ENCODE measurements at regions not wholly inside any gene's neighbourhood (a gene's known extent, or its start where the extent isn't known, plus 50 kb on each side); places are given as distances from the start of the nearest gene placed in this dataset.
"Not testable (repeated sequence)": the region's sequence is repeated elsewhere in the genome, so short reads cannot be mapped to it uniquely, and the experiment has no call there.

DNA sequence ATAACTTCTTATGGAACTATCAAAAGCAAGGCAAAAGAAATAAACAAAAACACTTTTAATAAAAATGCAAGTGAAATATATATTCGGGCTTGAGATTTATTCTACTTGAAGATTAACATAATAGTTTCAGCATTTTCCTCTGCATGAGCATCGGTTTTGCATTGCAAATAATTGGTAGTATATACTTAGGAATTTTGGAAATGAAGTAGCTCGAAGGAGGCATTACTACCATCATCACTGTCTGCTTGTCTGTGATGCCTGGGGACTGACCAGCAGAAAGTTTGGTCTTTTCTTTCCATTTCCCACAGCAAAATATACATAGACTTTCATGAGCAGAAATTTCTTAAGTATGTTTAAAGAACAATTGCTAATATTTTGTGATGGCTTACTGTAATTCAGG lies 570.7 kb downstream of the HTR1B start:
- Mint-ChIP-seq H3K9me3 (peaks cover 8 to 28% (median 11%) of the 10 kb centered on the region in 11 donors), H3K36me3 (no peaks in the 10 kb centered on the region)
- POLR2A ChIA-PET = no interaction called here

DNA sequence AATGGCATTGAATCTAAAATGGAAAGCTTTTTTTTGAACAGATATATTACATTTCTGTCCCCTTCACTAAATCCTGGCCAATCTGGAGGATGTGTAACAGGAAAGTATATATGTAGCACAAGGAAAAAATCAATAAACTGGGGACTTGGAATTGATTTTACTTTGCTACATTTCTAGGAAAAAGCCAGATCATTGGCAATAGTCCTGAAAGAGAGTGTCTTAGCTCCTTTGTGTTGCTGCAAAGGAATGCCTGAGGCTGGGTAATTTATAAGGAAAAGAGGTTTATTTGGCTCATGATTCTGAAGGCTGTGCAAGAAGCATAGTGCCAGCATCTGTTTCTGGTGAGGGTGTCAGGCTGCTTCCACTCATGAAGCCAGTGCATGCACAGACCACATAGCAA lies 574.9 kb downstream of the HTR1B start:
- no peaks in the 10 kb centered on the region for H3K36me3 ChIP-seq (ENCODE audit: control insufficient read depth in 2 of 3, insufficient read depth in 3 of 3, low read length in 3 of 3)
- H3K27me3 ChIP-seq (ENCODE audit: control insufficient read depth in 2 of 2, insufficient read depth in 2 of 2, low read length in 2 of 2) = no peaks in the 10 kb centered on the region
- ATAC-seq (no peak), DNase-seq (no peak)
- no peaks in the 10 kb centered on the region for H3K27me3 Mint-ChIP-seq
- H3K9me3 Mint-ChIP-seq = peaks cover 0 to 19% (median 4%) of the 10 kb centered on the region in 11 donors
- no peaks in the 10 kb centered on the region for H3K4me1 ChIP-seq (ENCODE audit: control insufficient read depth in 2 of 2, insufficient read depth in 2 of 2, low read length in 2 of 2)
- ChIA-PET CTCF (no interaction called here), POLR2A (no interaction called here)
- H3K36me3 Mint-ChIP-seq = no peaks in the 10 kb centered on the region
- H3K27ac Mint-ChIP-seq = no peak overlapping the region
- no peaks in the 10 kb centered on the region for H3K4me1 Mint-ChIP-seq
- no peak overlapping the region for H3K27ac ChIP-seq (ENCODE audit: low read depth, low read length)
- peaks cover 0 to under 1% (median 0%) of the 10 kb centered on the region in 3 experiments for H3K9me3 ChIP-seq (ENCODE audit: control insufficient read depth in 2 of 3, low read length in 3 of 3)
- intact Hi-C loops (cut with micrococcal nuclease) = no loop called here
- H3K4me3 Mint-ChIP-seq = no peak overlapping the region
- no peak overlapping the region for H3K4me3 ChIP-seq (ENCODE audit: low read length)

More for the DNA sequence above, 570.7 kb downstream of the HTR1B start:
- ATAC-seq = no peak
- intact Hi-C loops (cut with micrococcal nuclease) = no loop called here
- Mint-ChIP-seq H3K27me3 (no peaks in the 10 kb centered on the region), H3K4me3 (no peak overlapping the region), H3K4me1 (no peaks in the 10 kb centered on the region), H3K27ac (no peak overlapping the region)
- Histone ChIP-seq H3K4me1 (ENCODE audit: control insufficient read depth in 2 of 2, insufficient read depth in 2 of 2, low read length in 2 of 2) (no peaks in the 10 kb centered on the region), H3K27ac (ENCODE audit: low read depth, low read length) (no peak overlapping the region), H3K36me3 (ENCODE audit: control insufficient read depth in 2 of 3, insufficient read depth in 3 of 3, low read length in 3 of 3) (no peaks in the 10 kb centered on the region), H3K27me3 (ENCODE audit: control insufficient read depth in 2 of 2, insufficient read depth in 2 of 2, low read length in 2 of 2) (no peaks in the 10 kb centered on the region), H3K9me3 (ENCODE audit: control insufficient read depth in 2 of 3, low read length in 3 of 3) (peaks cover 0 to 4% (median 0%) of the 10 kb centered on the region in 3 experiments), H3K4me3 (ENCODE audit: low read length) (no peak overlapping the region)
- DNase-seq = no peak
- CTCF ChIA-PET = no interaction called here

DNA sequence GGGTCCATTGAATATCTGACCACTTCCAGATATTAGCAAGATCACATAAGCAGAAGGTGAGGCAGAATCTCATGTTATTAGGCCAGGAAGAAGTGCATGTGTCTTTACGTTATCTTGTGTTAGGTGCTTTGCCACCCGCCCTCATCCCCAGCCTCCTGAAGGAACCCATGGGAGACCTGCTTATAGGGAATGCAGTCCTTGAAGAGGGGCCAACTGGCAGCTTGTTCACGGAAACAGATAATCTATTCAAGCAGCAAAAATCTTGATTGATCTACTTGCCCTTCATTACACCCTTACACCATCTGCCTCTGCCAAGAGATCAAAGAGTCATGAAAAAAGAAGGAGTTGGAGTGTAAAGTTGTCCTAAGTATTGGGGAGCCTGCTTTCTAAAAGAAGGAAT lies 576.4 kb downstream of the HTR1B start:
- no peak overlapping the region for H3K27ac ChIP-seq (ENCODE audit: low read depth, low read length)
- H3K36me3 ChIP-seq (ENCODE audit: control insufficient read depth in 2 of 3, insufficient read depth in 3 of 3, low read length in 3 of 3) = no peaks in the 10 kb centered on the region
- DNase-seq (no peak), ATAC-seq (no peak)
- H3K9me3 ChIP-seq (ENCODE audit: control insufficient read depth in 2 of 3, low read length in 3 of 3) = no peaks in the 10 kb centered on the region
- Mint-ChIP-seq H3K36me3 (no peaks in the 10 kb centered on the region), H3K27ac (no peak overlapping the region), H3K9me3 (peaks cover 0 to 13% (median 4%) of the 10 kb centered on the region in 11 donors), H3K4me3 (no peak overlapping the region), H3K27me3 (no peaks in the 10 kb centered on the region), H3K4me1 (no peaks in the 10 kb centered on the region)
- H3K4me3 ChIP-seq (ENCODE audit: low read length) = no peak overlapping the region
- CTCF ChIA-PET = no interaction called here
- no peaks in the 10 kb centered on the region for H3K4me1 ChIP-seq (ENCODE audit: control insufficient read depth in 2 of 2, insufficient read depth in 2 of 2, low read length in 2 of 2)
- POLR2A ChIA-PET = no interaction called here
- H3K27me3 ChIP-seq (ENCODE audit: control insufficient read depth in 2 of 2, insufficient read depth in 2 of 2, low read length in 2 of 2) = no peaks in the 10 kb centered on the region
- intact Hi-C loops (cut with micrococcal nuclease) = no loop called here

DNA sequence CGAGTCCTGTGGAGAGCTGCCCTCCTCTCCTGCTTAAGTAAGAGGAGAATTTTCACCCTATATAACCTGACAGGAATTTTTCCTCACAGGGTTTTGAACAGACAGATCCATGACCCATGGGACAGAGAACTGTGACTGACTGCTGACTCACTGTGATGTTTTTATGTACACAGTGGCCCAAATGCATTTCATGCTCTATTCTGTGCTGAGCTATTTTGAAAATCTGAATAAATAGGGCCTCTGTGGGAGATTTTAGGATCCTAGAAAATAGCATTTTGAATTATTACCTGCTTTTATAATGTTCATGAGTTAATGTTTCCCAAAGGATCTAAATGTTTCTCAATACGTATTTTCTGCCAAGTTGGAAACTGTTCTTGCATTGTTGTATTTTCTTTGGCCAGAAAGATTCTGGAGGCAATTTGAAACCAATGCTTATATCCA lies 577.4 kb downstream of the HTR1B start:
- POLR2A ChIA-PET = no interaction called here

DNA sequence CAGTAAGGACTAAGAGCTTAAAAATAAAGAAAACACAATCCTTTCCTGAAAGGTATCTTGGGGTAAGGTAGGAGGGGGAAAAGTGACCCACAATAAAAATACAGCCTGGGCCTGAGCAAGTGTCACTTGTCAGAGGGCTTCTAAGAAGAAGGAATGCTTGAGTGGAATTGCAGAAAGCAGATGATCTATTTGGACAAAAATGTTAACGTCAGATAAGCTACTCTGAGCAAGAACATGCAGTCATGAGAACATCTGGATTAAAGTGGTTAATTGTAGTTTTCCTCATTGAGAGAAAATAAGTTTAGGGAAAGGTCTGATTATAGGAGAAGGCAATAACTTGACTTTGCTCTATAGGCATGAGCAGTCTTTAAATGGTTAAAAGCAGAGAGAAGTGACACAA lies 581.9 kb downstream of the HTR1B start:
- no peak for DNase-seq
- no peak overlapping the region for H3K27ac ChIP-seq (ENCODE audit: low read depth, low read length)
- no peaks in the 10 kb centered on the region for H3K4me1 ChIP-seq (ENCODE audit: control insufficient read depth in 2 of 2, insufficient read depth in 2 of 2, low read length in 2 of 2)
- peaks cover 0 to 14% (median 5%) of the 10 kb centered on the region in 11 donors for H3K9me3 Mint-ChIP-seq
- H3K9me3 ChIP-seq (ENCODE audit: control insufficient read depth in 2 of 3, low read length in 3 of 3) = no peaks in the 10 kb centered on the region
- no peaks in the 10 kb centered on the region for H3K36me3 Mint-ChIP-seq
- no peaks in the 10 kb centered on the region for H3K36me3 ChIP-seq (ENCODE audit: control insufficient read depth in 2 of 3, insufficient read depth in 3 of 3, low read length in 3 of 3)
- POLR2A ChIA-PET = no interaction called here
- no peaks in the 10 kb centered on the region for H3K4me1 Mint-ChIP-seq
- ATAC-seq = no peak
- H3K27ac Mint-ChIP-seq = no peak overlapping the region
- no peaks in the 10 kb centered on the region for H3K27me3 Mint-ChIP-seq
- H3K4me3 ChIP-seq (ENCODE audit: low read length) = no peak overlapping the region
- intact Hi-C loops (cut with micrococcal nuclease) = no loop called here
- CTCF ChIA-PET = no interaction called here
- H3K27me3 ChIP-seq (ENCODE audit: control insufficient read depth in 2 of 2, insufficient read depth in 2 of 2, low read length in 2 of 2) = no peaks in the 10 kb centered on the region
- no peak overlapping the region for H3K4me3 Mint-ChIP-seq

More for the DNA sequence above, 577.4 kb downstream of the HTR1B start:
- CTCF ChIA-PET = no interaction called here
- Mint-ChIP-seq H3K9me3 (peaks cover 0 to 13% (median 6%) of the 10 kb centered on the region in 11 donors), H3K4me1 (no peaks in the 10 kb centered on the region), H3K36me3 (no peaks in the 10 kb centered on the region), H3K4me3 (no peak overlapping the region), H3K27me3 (no peaks in the 10 kb centered on the region), H3K27ac (no peak overlapping the region)
- intact Hi-C loops (cut with micrococcal nuclease) = no loop called here
- Histone ChIP-seq H3K36me3 (ENCODE audit: control insufficient read depth in 2 of 3, insufficient read depth in 3 of 3, low read length in 3 of 3) (no peaks in the 10 kb centered on the region), H3K4me1 (ENCODE audit: control insufficient read depth in 2 of 2, insufficient read depth in 2 of 2, low read length in 2 of 2) (no peaks in the 10 kb centered on the region), H3K9me3 (ENCODE audit: control insufficient read depth in 2 of 3, low read length in 3 of 3) (no peaks in the 10 kb centered on the region), H3K27me3 (ENCODE audit: control insufficient read depth in 2 of 2, insufficient read depth in 2 of 2, low read length in 2 of 2) (no peaks in the 10 kb centered on the region), H3K27ac (ENCODE audit: low read depth, low read length) (no peak overlapping the region), H3K4me3 (ENCODE audit: low read length) (no peak overlapping the region)
- ATAC-seq (no peak), DNase-seq (no peak)

DNA sequence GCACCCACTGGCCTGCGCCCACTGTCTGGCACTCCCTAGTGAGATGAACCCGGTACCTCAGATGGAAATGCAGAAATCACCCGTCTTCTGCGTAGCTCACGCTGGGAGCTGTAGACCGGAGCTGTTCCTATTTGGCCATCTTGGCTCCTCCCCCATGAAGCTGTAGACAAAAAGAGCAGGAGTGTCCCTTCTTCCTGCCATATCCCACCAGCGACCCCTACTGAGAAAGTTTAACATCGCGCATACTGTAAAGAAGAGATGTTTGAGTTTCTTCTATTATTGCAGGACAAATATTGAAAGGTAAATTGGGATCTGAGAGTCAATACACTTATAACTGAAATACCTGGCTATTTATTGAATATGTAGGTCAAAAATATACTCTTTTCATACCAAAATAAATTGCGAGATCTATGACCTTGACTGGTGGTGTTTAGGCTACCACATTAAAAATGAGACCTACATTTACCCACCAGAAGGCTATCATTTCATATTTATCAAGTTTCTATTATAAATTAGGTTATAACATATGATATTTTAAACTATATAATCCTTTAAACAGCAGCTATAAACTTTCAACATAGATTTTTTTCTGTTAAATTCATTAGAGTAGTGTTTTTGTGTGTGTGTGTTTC lies 586.3 kb downstream of the HTR1B start:
- ChIA-PET POLR2A (no interaction called here), CTCF (no interaction called here)
- H3K4me3 Mint-ChIP-seq = peak overlapping the region in 1 of 10 donors; percentile 61
- no peaks in the 10 kb centered on the region for H3K4me1 Mint-ChIP-seq
- no peak for ATAC-seq
- peaks cover 0 to 13% (median 6%) of the 10 kb centered on the region in 11 donors for H3K9me3 Mint-ChIP-seq
- Histone ChIP-seq H3K4me3 (ENCODE audit: low read length) (no peak overlapping the region), H3K27ac (ENCODE audit: low read depth, low read length) (no peak overlapping the region), H3K27me3 (ENCODE audit: control insufficient read depth in 2 of 2, insufficient read depth in 2 of 2, low read length in 2 of 2) (no peaks in the 10 kb centered on the region), H3K9me3 (ENCODE audit: control insufficient read depth in 2 of 3, low read length in 3 of 3) (peaks cover 0 to 5% (median 0%) of the 10 kb centered on the region in 3 experiments), H3K4me1 (ENCODE audit: control insufficient read depth in 2 of 2, insufficient read depth in 2 of 2, low read length in 2 of 2) (no peaks in the 10 kb centered on the region), H3K36me3 (ENCODE audit: control insufficient read depth in 2 of 3, insufficient read depth in 3 of 3, low read length in 3 of 3) (no peaks in the 10 kb centered on the region)
- intact Hi-C loops (cut with micrococcal nuclease) = no loop called here
- no peaks in the 10 kb centered on the region for H3K27me3 Mint-ChIP-seq
- H3K36me3 Mint-ChIP-seq = peaks cover 0 to 4% (median 0%) of the 10 kb centered on the region in 5 donors
- no peak overlapping the region for H3K27ac Mint-ChIP-seq
- no peak for DNase-seq

DNA sequence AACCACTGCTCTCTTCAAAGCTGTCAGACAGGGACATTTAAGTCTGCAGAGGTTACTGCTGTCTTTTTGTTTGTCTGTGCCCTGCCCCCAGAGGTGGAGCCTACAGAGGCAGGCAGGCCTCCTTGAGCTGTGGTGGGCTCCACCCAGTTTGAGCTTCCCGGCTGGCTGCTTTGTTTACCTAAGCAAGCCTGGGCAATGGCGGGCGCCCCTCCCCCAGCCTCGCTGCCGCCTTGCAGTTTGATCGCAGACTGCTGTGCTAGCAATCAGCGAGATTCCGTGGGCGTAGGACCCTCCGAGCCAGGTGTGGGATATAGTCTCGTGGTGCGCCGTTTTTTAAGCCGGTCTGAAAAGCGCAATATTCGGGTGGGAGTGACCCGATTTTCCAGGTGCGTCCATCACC lies 586.9 kb downstream of the HTR1B start:
- H3K27me3 ChIP-seq (ENCODE audit: control insufficient read depth in 2 of 2, insufficient read depth in 2 of 2, low read length in 2 of 2); H3K4me1 Mint-ChIP-seq; H3K4me3 ChIP-seq (ENCODE audit: low read length); H3K4me1 ChIP-seq (ENCODE audit: control insufficient read depth in 2 of 2, insufficient read depth in 2 of 2, low read length in 2 of 2); H3K27me3 Mint-ChIP-seq; H3K27ac ChIP-seq (ENCODE audit: low read depth, low read length); H3K36me3 Mint-ChIP-seq; POLR2A ChIA-PET; H3K27ac Mint-ChIP-seq; intact Hi-C loops (cut with micrococcal nuclease); H3K36me3 ChIP-seq (ENCODE audit: control insufficient read depth in 2 of 3, insufficient read depth in 3 of 3, low read length in 3 of 3); ATAC-seq; CTCF ChIA-PET; DNase-seq; H3K9me3 ChIP-seq (ENCODE audit: control insufficient read depth in 2 of 3, low read length in 3 of 3); H3K4me3 Mint-ChIP-seq: not testable (repeated sequence)
- peaks cover 0 to 13% (median 6%) of the 10 kb centered on the region in 11 donors for H3K9me3 Mint-ChIP-seq
